T-helper 1 cell (primary cell): ENCODE measurements at regions not wholly inside any gene's neighbourhood (a gene's known extent, or its start where the extent isn't known, plus 50 kb on each side); places are given as distances from the start of the nearest gene placed in this dataset.

Experiments
- DNase-seq, 5 donors: peaks; one replicate each; pipeline ENCODE4 v3.0.0-alpha.2; 2012 to 2020

- DNase-seq, result no peak
Measured at GRCh38 chrX:109934434-109934833, 68.5 kb upstream of the TMEM164 start.

DNA sequence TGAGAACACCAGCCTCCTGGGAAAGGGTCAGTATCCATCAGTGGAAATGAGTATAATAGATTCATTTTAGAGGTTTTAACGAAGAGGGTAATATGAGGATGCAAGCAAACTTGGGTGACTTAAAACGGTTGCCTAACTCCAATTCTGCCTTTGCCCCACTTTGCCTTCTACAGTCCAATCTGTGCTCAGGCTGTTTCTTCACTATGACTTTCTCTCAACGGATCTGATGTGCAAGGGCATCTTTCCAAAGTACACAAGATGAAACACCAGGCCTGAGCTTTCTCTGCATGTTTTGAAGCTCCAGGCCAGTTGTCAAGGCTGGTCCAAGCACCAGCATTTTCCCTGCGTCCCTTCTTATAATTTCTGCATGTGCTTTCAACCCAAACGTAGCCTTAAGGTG, 68.0 kb upstream of the TMEM164 start:
- no peak for DNase-seq

- no peak for DNase-seq
Measured at GRCh38 chrX:109936114-109936513, 66.8 kb upstream of the TMEM164 start.

DNA sequence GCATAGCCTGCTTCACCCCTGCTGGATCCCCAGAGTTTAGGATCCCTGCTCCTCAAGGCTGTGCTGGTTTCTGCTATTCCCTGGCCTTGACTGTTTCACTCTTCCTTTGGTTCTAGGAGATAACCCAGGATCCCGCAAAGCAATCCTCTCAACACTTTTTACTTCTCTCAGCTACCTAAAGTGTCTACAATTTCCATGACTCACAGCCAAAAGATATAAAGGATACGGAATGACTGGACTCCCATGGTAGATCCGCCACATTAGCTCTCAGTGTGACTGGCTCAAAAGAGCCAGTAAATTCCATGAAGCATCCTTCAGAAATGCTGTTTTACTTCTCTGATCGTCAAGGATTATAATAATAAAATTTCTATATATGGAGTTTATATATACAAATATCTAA, 66.3 kb upstream of the TMEM164 start:
- no peak for DNase-seq

DNA sequence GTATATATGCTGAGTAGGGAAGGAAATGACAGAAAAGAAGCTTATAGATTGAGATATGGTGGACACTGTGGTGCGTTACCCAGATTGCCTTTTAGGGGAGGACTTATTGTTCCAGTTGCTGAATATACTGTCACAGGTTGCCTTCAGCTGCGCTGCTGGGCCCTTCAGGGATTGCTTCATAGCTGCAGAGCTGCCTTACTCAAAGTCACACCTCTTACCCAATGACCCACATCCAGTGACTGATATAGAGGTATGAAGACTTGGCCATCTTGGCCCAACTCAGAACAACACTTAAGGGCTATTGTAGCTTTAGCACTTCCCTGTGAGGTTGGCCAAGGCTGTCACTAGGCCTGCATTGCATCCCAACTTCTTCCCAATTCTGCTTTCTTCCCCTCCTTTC, 63.4 kb upstream of the TMEM164 start:
- no peak for DNase-seq

GRCh38 chrX:109940411-109940810, 62.5 kb upstream of the TMEM164 start:
- DNase-seq, result no peak

- no peak for DNase-seq
Measured at GRCh38 chrX:109943092-109943739, 59.7 kb upstream of the TMEM164 start.

GRCh38 chrX:109943740-109944092, 59.2 kb upstream of the TMEM164 start:
- no peak for DNase-seq

DNA sequence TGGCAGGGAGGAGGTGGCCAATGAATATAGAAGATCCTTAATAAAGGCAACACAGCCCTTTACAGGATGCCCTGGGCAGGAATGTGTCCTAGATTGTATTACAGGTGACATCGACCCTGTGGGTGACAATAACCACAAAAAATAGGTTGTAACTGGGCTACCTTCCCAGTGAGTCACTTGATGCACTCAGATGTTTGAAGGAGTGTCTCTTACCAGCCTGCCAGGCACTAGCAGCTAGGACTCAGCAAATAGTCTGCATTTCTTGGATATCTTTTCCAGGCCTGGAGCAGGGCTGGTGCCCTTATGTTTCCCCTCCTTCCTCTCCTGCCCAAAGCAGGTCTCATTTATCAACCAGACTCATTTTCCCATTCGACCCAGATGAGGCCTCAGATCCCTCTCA, 50.9 kb upstream of the TMEM164 start:
- DNase-seq, result no peak

- DNase-seq, result no peak
Measured at GRCh38 chrX:109952985-109953905, 49.7 kb upstream of the TMEM164 start.
